ENCODE measurements at regions not wholly inside any gene's neighbourhood (a gene's known extent, or its start where the extent isn't known, plus 50 kb on each side); places are given as distances from the start of the nearest gene placed in this dataset.
"Not testable (repeated sequence)": the region's sequence is repeated elsewhere in the genome, so short reads cannot be mapped to it uniquely, and the experiment has no call there.

DNA sequence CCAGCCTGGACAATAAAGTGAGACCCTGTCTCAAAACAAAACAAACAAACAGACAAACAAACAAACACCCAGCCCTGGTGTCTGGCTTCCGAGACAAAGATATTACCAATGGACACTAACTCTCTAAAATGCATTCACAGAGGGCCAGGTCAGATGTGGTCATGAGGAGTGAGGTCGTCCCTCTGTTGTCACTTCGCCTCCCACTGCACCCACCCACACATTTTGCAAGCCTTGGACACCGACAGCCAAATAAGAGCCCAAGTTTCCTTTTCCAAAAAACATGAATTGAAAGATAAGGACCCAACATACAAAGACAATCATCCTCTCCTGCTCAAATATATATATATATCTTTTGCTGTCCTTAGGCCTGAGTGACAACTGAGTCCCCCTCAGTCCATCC is 319.9 kb downstream of the TSN start:
- DNase-seq: no peak

- DNase-seq: no peak
Measured at GRCh38 chr2:122077114-122077513, 321.7 kb downstream of the TSN start.

GRCh38 chr2:122077771-122078170 is 322.3 kb downstream of the TSN start:
- DNase-seq: no peak

GRCh38 chr2:122078451-122078850 is 323.0 kb downstream of the TSN start:
- no peak for DNase-seq

DNA sequence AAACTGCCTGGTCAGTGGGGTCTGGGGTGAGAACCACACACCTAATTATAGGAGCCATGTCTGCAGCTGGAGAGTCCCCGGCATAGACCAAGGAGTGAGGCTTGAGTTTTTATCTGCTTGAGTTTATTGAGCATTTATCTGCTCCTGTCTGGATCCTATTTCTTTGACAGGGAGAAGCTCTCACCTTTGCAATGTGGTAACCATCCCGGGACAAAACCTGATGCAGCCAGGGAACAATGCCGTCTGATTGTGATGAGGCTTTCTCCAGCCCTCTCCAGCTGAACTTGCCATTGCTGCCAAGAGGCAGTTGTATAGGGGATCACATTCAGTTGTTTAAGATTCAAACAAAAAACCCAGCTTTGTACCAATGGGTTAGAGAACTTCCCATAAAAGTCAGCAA is 324.4 kb downstream of the TSN start:
- no peak for DNase-seq

DNA sequence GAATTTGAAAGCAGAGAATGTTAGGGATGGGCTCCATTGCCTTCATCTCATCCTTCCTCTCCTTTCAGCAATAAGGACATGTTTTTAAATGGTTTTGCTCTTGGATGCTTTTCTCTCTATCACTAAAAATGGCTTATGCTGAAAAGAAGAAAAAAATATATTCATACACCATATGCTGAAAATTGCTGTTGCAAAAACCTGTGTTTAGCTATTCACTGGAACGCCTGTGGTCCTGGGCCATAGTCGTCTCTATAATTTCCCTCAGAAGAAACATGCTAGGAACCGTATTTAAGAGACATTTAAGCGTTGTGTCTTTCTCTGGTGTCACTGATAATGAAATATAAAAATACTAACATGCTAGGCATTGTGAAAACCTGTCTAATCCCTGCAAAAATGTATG is 324.9 kb downstream of the TSN start:
- no peak for DNase-seq

DNA sequence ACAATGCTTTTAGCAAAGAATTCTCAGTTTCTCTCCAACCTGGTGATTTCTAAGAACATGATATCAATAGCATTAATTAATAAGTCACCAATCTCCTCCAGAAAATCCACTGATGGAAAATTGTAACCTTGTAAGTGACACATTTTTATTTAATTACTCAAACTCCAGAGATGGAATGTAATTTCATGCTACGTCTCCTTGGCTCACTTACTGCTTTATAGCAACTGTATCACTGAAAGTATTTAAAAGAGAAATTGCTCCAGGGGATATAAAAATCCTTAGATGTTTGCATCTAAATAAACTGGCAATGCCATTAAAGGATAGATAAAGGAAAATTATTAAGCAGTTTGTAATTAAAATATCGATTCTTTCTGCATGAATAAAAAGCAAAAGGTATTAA is 325.4 kb downstream of the TSN start:
- no peak for DNase-seq

DNA sequence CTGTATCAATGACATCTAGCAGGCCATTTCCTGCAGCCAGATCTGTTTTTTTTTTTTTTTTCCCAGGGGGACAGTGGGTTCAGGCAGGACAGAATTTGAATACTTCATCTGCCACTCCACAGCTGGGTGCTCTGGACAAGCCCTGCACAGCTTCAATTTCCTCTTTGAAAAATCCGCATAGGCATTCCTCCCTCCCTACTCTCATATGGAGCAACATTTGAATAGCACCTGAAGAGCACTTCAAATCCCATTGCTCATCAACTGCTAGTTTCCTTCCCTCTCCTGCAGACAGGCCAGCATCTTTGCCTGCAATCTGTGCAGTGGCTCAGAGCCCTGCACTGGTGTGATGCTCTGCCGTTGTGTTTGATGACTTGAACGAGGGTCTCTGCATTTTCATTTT is 326.3 kb downstream of the TSN start:
- DNase-seq: no peak

- no peak for DNase-seq
Measured at GRCh38 chr2:122083256-122084048, 328.0 kb downstream of the TSN start.

DNA sequence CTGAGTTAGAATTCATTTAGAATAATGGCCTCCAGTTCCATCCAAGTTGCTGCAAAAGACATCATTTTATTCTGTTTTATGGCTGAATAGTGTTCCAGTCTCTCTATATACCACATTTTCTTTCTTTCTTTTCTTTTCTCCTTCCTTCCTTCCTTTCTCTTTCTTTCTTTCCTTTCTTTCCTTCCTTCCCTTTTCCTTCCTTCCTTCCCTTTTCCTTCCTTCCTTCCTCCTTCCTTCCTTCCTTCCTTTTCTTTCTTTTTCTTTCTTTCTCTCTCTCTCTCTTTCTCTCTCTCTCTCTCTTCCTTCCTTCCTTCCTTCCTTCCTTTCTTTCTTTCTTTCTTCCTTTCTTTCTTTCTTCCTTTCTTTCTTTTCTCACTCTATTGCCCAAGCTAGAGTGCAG is 330.2 kb downstream of the TSN start:
- not testable (repeated sequence) for DNase-seq

DNA sequence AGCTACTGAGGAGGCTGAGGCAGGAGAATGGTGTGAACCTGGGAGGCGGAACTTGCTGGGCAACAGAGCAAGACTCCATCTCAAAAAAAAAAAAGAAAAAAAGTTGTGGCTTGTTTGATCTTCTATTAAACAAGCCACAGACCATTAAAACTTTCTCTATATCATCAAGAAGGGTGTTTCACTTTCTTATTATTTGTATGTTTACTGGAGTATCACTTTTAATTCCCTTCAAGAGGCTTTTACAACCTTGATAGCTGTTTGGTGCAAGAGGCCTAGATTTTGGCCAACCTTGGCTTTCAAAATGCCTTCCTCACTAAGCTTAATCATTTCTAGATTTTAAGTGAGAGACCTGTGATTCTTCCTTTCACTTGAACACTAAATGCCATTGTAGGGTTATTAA is 339.1 kb downstream of the TSN start:
- no peak for DNase-seq

DNA sequence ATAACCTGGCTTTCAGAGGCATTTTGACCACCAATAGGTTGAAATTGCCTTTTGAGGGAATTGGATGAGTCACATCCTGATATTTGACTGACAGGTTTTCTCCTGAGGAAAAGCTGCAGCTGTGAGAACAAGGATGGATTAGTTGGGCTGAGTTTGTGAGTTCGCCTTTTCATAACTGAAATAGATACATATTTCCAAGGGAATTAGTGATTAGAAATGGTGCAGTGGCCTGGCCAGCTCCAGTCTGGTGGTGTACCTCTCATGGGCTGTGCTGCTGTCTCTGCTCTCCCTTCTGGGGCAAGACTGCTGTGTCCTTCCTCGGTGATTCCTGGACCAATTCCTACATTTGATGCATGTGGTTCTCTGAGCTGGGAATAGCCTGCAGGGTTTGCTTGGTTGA is 341.3 kb downstream of the TSN start:
- DNase-seq: no peak

DNA sequence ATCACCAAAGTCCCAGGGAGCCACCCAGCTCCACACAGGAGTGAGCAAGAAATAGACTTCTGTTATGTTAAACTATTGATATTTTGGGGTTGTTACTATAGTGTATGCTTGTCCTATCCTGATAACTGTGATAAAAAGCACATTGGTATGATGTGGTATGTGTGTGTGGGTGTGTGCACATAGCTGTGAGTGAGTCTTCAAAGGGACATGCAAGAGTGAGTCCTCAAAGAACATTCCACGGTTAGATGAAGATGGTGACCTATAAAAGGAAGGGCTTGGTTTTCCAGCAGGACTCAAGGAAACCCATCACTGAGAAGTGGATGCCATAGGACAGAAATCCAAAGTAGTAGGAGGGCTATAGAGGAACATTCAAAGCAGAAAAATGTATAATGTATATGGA is 342.9 kb downstream of the TSN start:
- DNase-seq: no peak

- DNase-seq: no peak
Measured at GRCh38 chr2:122100346-122100745, 344.9 kb downstream of the TSN start.

DNA sequence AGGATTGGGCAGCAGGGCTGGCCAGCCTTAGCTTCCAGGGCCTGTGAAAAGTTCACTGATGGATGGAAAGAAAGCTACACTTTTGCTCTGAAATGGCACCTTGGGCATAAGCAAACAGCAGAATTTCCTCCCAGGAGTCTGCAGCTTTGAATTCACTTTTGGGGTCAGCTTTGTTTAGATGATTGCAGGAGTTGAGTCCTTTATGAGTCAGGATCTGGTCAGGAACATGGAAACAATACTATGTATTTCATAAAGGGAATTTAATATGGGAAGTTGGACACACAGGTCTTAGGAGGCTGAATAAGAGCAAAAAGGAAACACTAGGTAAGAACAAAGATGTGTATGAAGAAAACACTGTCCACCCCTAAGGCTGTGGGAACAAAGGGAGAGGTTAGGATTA is 345.3 kb downstream of the TSN start:
- DNase-seq: no peak

- DNase-seq: no peak
Measured at GRCh38 chr2:122101319-122101718, 345.9 kb downstream of the TSN start.

GRCh38 chr2:122105171-122105876 is 349.9 kb downstream of the TSN start:
- DNase-seq: no peak

DNA sequence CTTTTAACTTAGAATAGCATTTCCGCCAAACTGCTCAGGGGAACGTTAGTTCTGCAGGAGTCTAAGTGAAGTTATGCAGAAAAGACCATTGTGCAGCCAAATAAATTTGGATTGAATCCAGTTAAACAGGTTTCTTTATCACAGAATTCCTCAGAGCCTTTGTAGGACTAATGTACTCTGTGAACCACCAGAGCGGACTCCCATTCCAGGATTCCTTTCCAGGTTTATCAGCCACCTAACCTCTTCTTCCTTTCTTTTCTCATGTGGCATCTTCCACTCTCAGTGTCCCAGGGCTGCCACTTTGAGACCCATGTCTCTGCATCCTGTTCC is 350.4 kb downstream of the TSN start:
- DNase-seq: no peak

DNA sequence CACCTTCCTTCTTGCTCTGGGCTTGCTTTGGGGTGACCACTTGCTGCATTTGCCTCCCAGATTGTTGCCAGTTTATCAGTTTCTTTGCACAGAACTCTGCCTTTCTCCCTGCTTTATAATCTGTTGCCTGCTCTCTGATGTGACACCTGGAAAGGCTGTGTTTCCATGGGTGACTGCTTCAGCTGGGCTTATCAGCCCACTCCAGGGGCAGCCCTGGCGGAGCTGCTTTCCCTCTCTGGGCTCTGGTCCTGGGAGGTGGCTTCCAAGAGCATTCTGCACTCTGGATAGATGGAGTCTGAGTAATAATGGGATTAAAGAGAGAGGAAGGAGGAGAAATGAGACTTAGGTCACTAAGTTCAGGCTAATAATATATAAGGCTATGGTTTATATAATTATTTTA is 352.7 kb downstream of the TSN start:
- DNase-seq: no peak

GRCh38 chr2:122112216-122113005 is 357.0 kb downstream of the TSN start:
- no peak for DNase-seq

- no peak for DNase-seq
Measured at GRCh38 chr2:122114421-122114820, 359.0 kb downstream of the TSN start.

DNA sequence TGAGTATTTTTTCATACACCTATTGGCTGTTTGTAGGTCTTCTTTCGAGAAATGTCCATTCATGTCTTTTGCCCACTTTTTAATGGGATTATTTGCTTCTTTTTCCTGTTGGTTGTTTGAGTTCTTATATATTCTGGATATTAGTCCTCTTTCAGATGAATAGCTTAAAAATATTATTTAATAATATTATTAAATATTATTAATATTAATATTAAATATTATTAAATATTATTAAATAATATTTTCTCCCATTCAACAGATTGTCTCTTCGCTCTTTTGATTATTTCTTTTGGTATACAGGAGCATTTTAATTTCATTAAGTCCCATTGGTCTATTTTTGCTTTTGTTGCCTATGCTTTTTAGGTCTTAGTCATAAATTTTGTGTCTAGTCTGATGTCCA is 361.9 kb downstream of the TSN start:
- DNase-seq: no peak

DNA sequence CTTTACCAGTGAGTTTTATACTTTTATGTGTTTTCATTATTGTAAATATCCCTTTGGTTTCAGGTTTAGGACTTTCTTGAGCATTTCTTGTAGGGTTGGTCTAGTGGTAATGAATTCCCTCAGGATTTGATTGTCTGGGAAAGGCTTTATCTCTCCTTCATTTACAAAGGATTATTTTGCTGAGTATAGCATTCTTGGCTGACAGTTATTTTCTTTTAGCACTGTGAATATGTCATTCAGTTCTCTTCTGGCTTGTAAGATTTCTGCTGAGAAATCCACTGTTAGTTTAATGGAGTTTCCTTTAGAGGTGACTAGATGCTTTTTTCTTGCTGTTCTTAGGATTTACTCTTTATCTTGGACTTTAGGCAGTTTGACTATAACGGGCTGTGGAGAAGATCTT is 373.9 kb downstream of the TSN start:
- no peak for DNase-seq

GRCh38 chr2:122132147-122132691 is 376.8 kb downstream of the TSN start:
- no peak for DNase-seq
